ENCODE measurements at regions not wholly inside any gene's neighbourhood (a gene's known extent, or its start where the extent isn't known, plus 50 kb on each side); places are given as distances from the start of the nearest gene placed in this dataset.
"Not testable (repeated sequence)": the region's sequence is repeated elsewhere in the genome, so short reads cannot be mapped to it uniquely, and the experiment has no call there.

DNA sequence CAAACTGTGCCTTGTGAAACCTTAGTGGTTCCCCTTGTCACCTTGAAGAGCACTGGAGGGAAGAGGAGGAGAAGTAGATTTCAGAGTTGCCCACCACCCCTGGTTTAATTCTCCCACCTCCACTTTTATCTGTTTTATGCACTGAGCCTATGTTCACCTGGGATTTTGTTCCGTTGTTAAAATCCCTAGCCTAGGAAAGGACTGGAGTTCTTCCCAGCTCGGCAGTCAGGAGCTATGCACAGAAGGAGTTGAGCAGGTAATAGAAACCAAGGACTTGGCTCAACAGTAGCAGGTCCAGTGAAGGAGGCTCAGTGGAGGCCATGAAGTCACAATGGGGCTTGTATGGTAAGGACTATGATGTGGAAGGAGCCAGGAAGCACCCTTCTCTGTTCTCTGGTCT lies 182.4 kb upstream of the ADRA1D start:
- H3F3A ChIP-seq (ENCODE audit: insufficient read depth) = no peaks in the 10 kb centered on the region
- no peaks in the 10 kb centered on the region for H3K9me3 ChIP-seq (ENCODE audit: insufficient read depth, low read length)
- H3K4me2 ChIP-seq (ENCODE audit: low read depth, low read length, poor library complexity, severe bottlenecking) = no peak overlapping the region
- H2AFZ ChIP-seq (ENCODE audit: low read depth, low read length, severe bottlenecking) = no peak overlapping the region
- H3K9me2 ChIP-seq (replicated peaks; ENCODE audit: insufficient read depth, low read length) = no peaks in the 10 kb centered on the region
- TF ChIP-seq EZH2phosphoT487 (conservative IDR thresholded peaks at IDR 0.05; ENCODE audit: low read length) = no peak
- TF ChIP-seq, protein P1, sequence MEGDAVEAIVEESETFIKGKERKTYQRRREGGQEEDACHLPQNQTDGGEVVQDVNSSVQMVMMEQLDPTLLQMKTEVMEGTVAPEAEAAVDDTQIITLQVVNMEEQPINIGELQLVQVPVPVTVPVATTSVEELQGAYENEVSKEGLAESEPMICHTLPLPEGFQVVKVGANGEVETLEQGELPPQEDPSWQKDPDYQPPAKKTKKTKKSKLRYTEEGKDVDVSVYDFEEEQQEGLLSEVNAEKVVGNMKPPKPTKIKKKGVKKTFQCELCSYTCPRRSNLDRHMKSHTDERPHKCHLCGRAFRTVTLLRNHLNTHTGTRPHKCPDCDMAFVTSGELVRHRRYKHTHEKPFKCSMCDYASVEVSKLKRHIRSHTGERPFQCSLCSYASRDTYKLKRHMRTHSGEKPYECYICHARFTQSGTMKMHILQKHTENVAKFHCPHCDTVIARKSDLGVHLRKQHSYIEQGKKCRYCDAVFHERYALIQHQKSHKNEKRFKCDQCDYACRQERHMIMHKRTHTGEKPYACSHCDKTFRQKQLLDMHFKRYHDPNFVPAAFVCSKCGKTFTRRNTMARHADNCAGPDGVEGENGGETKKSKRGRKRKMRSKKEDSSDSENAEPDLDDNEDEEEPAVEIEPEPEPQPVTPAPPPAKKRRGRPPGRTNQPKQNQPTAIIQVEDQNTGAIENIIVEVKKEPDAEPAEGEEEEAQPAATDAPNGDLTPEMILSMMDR (IDR thresholded peaks at IDR 0.05; ENCODE audit: insufficient read depth, low read length, poor library complexity, severe bottlenecking) = no peak
- H3K4me3 ChIP-seq (ENCODE audit: insufficient read depth, low read length, poor library complexity, severe bottlenecking) = no peak overlapping the region
- H3K9ac ChIP-seq (ENCODE audit: low read length) = no peak overlapping the region
- no peaks in the 10 kb centered on the region for H3K79me2 ChIP-seq (ENCODE audit: insufficient read depth, low read length)
- H4K20me1 ChIP-seq (ENCODE audit: low read depth, low read length) = no peaks in the 10 kb centered on the region
- no peak overlapping the region for H3K27ac ChIP-seq (ENCODE audit: low read depth, low read length)
- H3K27me3 ChIP-seq (ENCODE audit: low read length) = no peaks in the 10 kb centered on the region
- no peaks in the 10 kb centered on the region for H3K36me3 ChIP-seq (ENCODE audit: low read length)

DNA sequence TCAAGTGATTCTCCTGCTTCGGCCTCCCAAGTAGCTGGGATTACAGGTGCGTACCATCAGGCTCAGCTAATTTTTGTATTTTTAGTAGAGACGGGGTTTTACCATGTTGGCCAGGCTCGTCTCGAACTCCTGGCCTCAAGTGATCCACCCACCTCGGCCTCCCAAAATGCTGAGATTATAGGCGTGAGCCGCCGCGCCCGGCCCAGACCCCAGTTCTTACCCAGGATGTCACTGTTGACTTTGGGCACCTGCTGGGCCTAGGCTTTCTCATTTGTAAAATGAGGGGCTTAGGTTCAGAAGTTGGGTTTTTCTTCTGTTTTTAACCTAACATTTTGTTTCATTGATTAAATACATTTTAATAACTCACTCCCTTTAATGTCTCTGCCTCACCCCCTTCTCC lies 181.7 kb upstream of the ADRA1D start:
- H3K36me3 ChIP-seq (ENCODE audit: low read length); H4K20me1 ChIP-seq (ENCODE audit: low read depth, low read length); H3K27ac ChIP-seq (ENCODE audit: low read depth, low read length); H3K9me3 ChIP-seq (ENCODE audit: insufficient read depth, low read length); H3F3A ChIP-seq (ENCODE audit: insufficient read depth); H3K79me2 ChIP-seq (ENCODE audit: insufficient read depth, low read length); H3K9ac ChIP-seq (ENCODE audit: low read length); H3K4me3 ChIP-seq (ENCODE audit: insufficient read depth, low read length, poor library complexity, severe bottlenecking); H3K4me2 ChIP-seq (ENCODE audit: low read depth, low read length, poor library complexity, severe bottlenecking); H3K9me2 ChIP-seq (replicated peaks; ENCODE audit: insufficient read depth, low read length); H2AFZ ChIP-seq (ENCODE audit: low read depth, low read length, severe bottlenecking); H3K27me3 ChIP-seq (ENCODE audit: low read length): not testable (repeated sequence)

DNA sequence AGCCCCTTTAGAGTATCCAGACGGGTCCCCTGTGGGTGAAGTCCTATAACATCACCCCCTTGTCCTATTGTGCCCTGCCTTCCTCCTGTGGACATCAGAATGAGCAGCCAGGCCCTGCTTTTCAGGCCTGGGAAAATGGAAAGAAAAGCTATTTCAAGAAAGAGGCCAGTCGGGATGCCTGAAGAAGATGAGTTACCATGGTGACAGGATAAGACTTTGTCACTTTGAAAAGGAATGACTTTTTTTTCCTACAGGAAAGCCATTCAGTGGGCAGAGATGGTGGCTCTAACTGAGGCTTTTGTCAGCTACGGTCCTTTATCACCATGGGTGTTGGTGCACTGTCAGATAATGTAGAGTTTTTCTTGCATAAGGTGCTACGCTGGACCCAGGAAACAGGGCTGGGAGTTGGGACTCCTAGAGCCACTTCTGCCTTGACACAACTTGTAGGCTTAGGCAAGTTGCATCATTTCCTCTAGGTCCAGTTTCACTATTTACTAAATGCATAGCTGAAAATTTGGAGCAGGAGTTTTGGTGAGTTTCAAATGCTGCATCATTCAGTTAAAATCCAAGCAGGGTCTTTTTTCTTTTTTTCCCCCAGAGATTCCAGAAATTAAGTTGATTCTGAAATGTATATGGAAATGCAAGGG lies 179.0 kb upstream of the ADRA1D start:
- H3K36me3 ChIP-seq (ENCODE audit: low read length) = no peaks in the 10 kb centered on the region
- H3F3A ChIP-seq (ENCODE audit: insufficient read depth) = no peaks in the 10 kb centered on the region
- no peak overlapping the region for H3K9ac ChIP-seq (ENCODE audit: low read length)
- no peaks in the 10 kb centered on the region for H4K20me1 ChIP-seq (ENCODE audit: low read depth, low read length)
- no peak overlapping the region for H3K4me3 ChIP-seq (ENCODE audit: insufficient read depth, low read length, poor library complexity, severe bottlenecking)
- H3K27ac ChIP-seq (ENCODE audit: low read depth, low read length) = no peak overlapping the region
- H3K9me3 ChIP-seq (ENCODE audit: insufficient read depth, low read length) = no peaks in the 10 kb centered on the region
- no peaks in the 10 kb centered on the region for H3K79me2 ChIP-seq (ENCODE audit: insufficient read depth, low read length)
- TF ChIP-seq, protein P1 (IDR thresholded peaks at IDR 0.05; ENCODE audit: insufficient read depth, low read length, poor library complexity, severe bottlenecking) = no peak
- no peak for TF ChIP-seq EZH2phosphoT487 (conservative IDR thresholded peaks at IDR 0.05; ENCODE audit: low read length)
- H2AFZ ChIP-seq (ENCODE audit: low read depth, low read length, severe bottlenecking) = no peak overlapping the region
- H3K27me3 ChIP-seq (ENCODE audit: low read length) = no peaks in the 10 kb centered on the region; the same call in 1 of the 2 replicates
- no peak overlapping the region for H3K4me2 ChIP-seq (ENCODE audit: low read depth, low read length, poor library complexity, severe bottlenecking)
- H3K9me2 ChIP-seq (replicated peaks; ENCODE audit: insufficient read depth, low read length) = no peaks in the 10 kb centered on the region

DNA sequence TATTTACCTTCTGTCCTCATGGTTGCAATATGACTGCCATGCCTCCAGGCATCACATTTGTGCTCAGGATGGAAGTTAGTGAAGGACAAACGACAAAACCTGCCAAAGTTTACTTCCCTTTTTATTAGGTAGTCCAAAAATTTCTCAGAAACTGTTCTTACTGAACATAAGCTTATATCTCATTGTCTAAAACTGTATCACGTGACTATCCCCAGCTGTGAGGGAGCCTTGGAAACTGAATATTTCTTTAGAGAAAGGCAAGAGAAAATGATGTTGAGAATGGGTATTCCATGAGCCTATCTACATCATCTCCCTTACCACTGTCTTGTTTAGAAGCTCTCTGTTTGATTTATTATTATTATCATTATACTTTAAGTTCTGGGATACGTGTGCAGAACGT lies 169.1 kb upstream of the ADRA1D start:
- Histone ChIP-seq H3K79me2 (ENCODE audit: insufficient read depth, low read length) (no peaks in the 10 kb centered on the region), H3K27ac (ENCODE audit: low read depth, low read length) (no peak overlapping the region), H3K4me2 (ENCODE audit: low read depth, low read length, poor library complexity, severe bottlenecking) (no peak overlapping the region), H3F3A (ENCODE audit: insufficient read depth) (no peaks in the 10 kb centered on the region), H2AFZ (ENCODE audit: low read depth, low read length, severe bottlenecking) (no peak overlapping the region), H3K27me3 (ENCODE audit: low read length) (no peaks in the 10 kb centered on the region), H3K9me3 (ENCODE audit: insufficient read depth, low read length) (no peaks in the 10 kb centered on the region; the same call in 1 of the 2 replicates), H3K9ac (ENCODE audit: low read length) (no peak overlapping the region), H3K9me2 (replicated peaks; ENCODE audit: insufficient read depth, low read length) (no peaks in the 10 kb centered on the region), H4K20me1 (ENCODE audit: low read depth, low read length) (no peaks in the 10 kb centered on the region), H3K36me3 (ENCODE audit: low read length) (no peaks in the 10 kb centered on the region), H3K4me3 (ENCODE audit: insufficient read depth, low read length, poor library complexity, severe bottlenecking) (no peak overlapping the region)
- TF ChIP-seq EZH2phosphoT487 (conservative IDR thresholded peaks at IDR 0.05; ENCODE audit: low read length) = no peak

Measured in SU-DHL-6 (cell line).